B cell (primary cell): ENCODE measurements at regions not wholly inside any gene's neighbourhood (a gene's known extent, or its start where the extent isn't known, plus 50 kb on each side); places are given as distances from the start of the nearest gene placed in this dataset.

Experiments used
- ATAC-seq: fragments of 200-7000 bp; cut with Tn5 transposase; one replicate; pipeline ENCODE4 v1.10.0; 2021; ENCODE audit warnings: low read depth, mild to moderate bottlenecking, moderate number of reproducible peaks, moderate library complexity
- CTCF ChIA-PET: fragments of 350-600 bp; sonication (Branson Sonifier 250); formaldehyde crosslinking; loops from one replicate; lab custom pipeline; 2021; ENCODE audit warnings: antibody characterized with exemption, inconsistent platforms; lab: Charles Lee
- POLR2A ChIA-PET: fragments of 350-600 bp; sonication (Branson Sonifier 250); formaldehyde crosslinking; loops from one replicate; lab custom pipeline; 2021; ENCODE audit warnings: antibody characterized with exemption; lab: Charles Lee
- DNase-seq: peaks from one replicate; pipeline ENCODE4 v3.0.0; 2013
- H2AFZ ChIP-seq: 2 replicates; pipeline ENCODE4 v1.6.1; 2012; ENCODE audit warnings: mild to moderate bottlenecking, low read depth, low read length; ENCODE audit not compliant: insufficient read depth, poor library complexity, severe bottlenecking
- H3K27ac ChIP-seq, 2 donors: 1 replicate in 1 of 2; 2 replicates in 1 of 2; pipeline ENCODE4 v1.5.1; 2012 to 2013; ENCODE audit warnings: low read length in 2 of 2, mild to moderate bottlenecking in 2 of 2, moderate library complexity in 1 of 2
- H3K27me3 ChIP-seq, 4 experiments: fragments of 200-600 bp in 1 of 4; sonication (generic) in 1 of 4; replicated peaks in 1 of 4; 1 replicate in 2 of 4; 2 replicates in 2 of 4; pipeline versions ENCODE4 v1.6.1 to v1.7.0; 2013 to 2016; ENCODE audit warnings: low read length in 3 of 4, mild to moderate bottlenecking in 2 of 4, mixed read lengths in 1 of 4, moderate library complexity in 1 of 4; ENCODE audit not compliant: insufficient read depth in 4 of 4, control insufficient read depth in 3 of 4; ENCODE audit errors: control extremely low read depth in 1 of 4
- H3K36me3 ChIP-seq, 2 experiments: replicated peaks in 1 of 2; 1 replicate in 1 of 2; 2 replicates in 1 of 2; pipeline versions ENCODE4 v1.6.1 to v1.7.1; 2013; ENCODE audit warnings: low read length in 1 of 2; ENCODE audit not compliant: insufficient read depth in 2 of 2, control insufficient read depth in 1 of 2; ENCODE audit errors: control extremely low read depth in 1 of 2, extremely low read depth in 1 of 2
- H3K4me1 ChIP-seq, 2 donors: fragments of 200-600 bp in 1 of 2; sonication (generic) in 1 of 2; 1 replicate in 1 of 2; 2 replicates in 1 of 2; pipeline versions ENCODE4 v1.5.1 to v1.6.1; 2013 to 2017; ENCODE audit warnings: low read length in 2 of 2; ENCODE audit not compliant: control insufficient read depth in 2 of 2, insufficient read depth in 2 of 2
- H3K4me2 ChIP-seq: replicated peaks from 2 replicates; pipeline ENCODE3; 2012; ENCODE audit warnings: mild to moderate bottlenecking, low read depth, low read length; ENCODE audit not compliant: poor library complexity, severe bottlenecking
- H3K4me3 ChIP-seq, 5 experiments: fragments of 200-600 bp in 1 of 5; sonication (generic) in 1 of 5; 1 replicate in 3 of 5; 2 replicates in 2 of 5; pipeline versions ENCODE4 v1.5.1 to v1.7.0; 2011 to 2016; ENCODE audit warnings: low read length in 4 of 5, mild to moderate bottlenecking in 4 of 5, low read depth in 2 of 5, control low read depth in 1 of 5, moderate library complexity in 1 of 5; ENCODE audit not compliant: insufficient read depth in 1 of 5; ENCODE audit errors: control extremely low read depth in 1 of 5, extremely low read depth in 1 of 5
- H3K79me2 ChIP-seq: fragments of 200-600 bp; sonication (generic); one replicate; pipeline ENCODE4 v1.6.0; 2016; ENCODE audit warnings: low read length; ENCODE audit not compliant: control insufficient read depth, insufficient read depth
- H3K9ac ChIP-seq: fragments of 200-600 bp; sonication (generic); 2 replicates; pipeline ENCODE4 v1.6.1; 2017; ENCODE audit warnings: mild to moderate bottlenecking, low read length, moderate library complexity
- H3K9me3 ChIP-seq, 3 donors: one replicate each; pipeline versions ENCODE4 v1.6.1 to v1.7.1; 2013; ENCODE audit warnings: low read length in 2 of 3; ENCODE audit not compliant: control insufficient read depth in 2 of 3, insufficient read depth in 1 of 3; ENCODE audit errors: control extremely low read depth in 1 of 3
- H4K20me1 ChIP-seq: 2 replicates; pipeline ENCODE4 v1.6.0; 2012; ENCODE audit warnings: mild to moderate bottlenecking, low read length; ENCODE audit not compliant: insufficient read depth, control insufficient read depth, poor library complexity, severe bottlenecking
- H3K27ac Mint-ChIP-seq: one replicate; pipeline ENCODE4 v1.8.0; 2021; ENCODE audit warnings: mixed read lengths
- H3K27me3 Mint-ChIP-seq: one replicate; pipeline ENCODE4 v1.8.0; 2021; ENCODE audit warnings: mixed read lengths
- H3K4me1 Mint-ChIP-seq: one replicate; pipeline ENCODE4 v1.8.0; 2021; ENCODE audit warnings: mixed read lengths
- H3K4me3 Mint-ChIP-seq: one replicate; pipeline ENCODE4 v1.8.0; 2021; ENCODE audit warnings: mixed read lengths
- H3K9me3 Mint-ChIP-seq: one replicate; pipeline ENCODE4 v1.8.0; 2022; ENCODE audit warnings: mixed read lengths; ENCODE audit not compliant: insufficient read depth
- CTCF ChIP-seq: fragments of 200-600 bp; IDR thresholded peaks from one replicate; pipeline ENCODE4 v1.8.0; 2022; ENCODE audit warnings: antibody characterized with exemption, mild to moderate bottlenecking
- EZH2 ChIP-seq: IDR thresholded peaks from 2 replicates; pipeline ENCODE4 v1.6.1; 2012; ENCODE audit warnings: borderline replicate concordance, low read depth, mild to moderate bottlenecking, moderate library complexity, low read length; ENCODE audit not compliant: insufficient read depth, poor library complexity, severe bottlenecking
- WGBS: methylation state at CpG from one replicate; pipeline ENCODE4 v1.1.5; 2013; ENCODE audit warnings: missing lambda C conversion rate; ENCODE audit not compliant: insufficient coverage; 5-methylcytosine and 5-hydroxymethylcytosine counted together
- intact Hi-C: fragments of 100-400 bp; cut with micrococcal nuclease; formaldehyde crosslinking; loops from one replicate; pipeline ENCODE4 v1.10.0; 2022

GRCh38 chr11:36837831-36838437 lies 239.9 kb upstream of the RAG2 start:
- ChIA-PET CTCF (no interaction called here), POLR2A (no interaction called here)
- H3K4me1 Mint-ChIP-seq: no peaks in the 10 kb centered on the region
- Histone ChIP-seq H3K79me2 (no peaks in the 10 kb centered on the region), H3K36me3 (no peaks in the 10 kb centered on the region), H3K4me2 (no peak overlapping the region), H3K4me3 (no peak overlapping the region), H3K9ac (no peak overlapping the region), H3K27me3 (no peaks in the 10 kb centered on the region), H3K9me3 (peaks cover 0 to 8% (median 0%) of the 10 kb centered on the region in 3 donors), H3K4me1 (no peaks in the 10 kb centered on the region), H3K27ac (no peak overlapping the region), H4K20me1 (no peaks in the 10 kb centered on the region), H2AFZ (no peak overlapping the region)
- no peak for TF ChIP-seq CTCF
- no peak for TF ChIP-seq EZH2
- intact Hi-C loops: no loop called here
- H3K9me3 Mint-ChIP-seq: no peaks in the 10 kb centered on the region
- ATAC-seq (no peak), DNase-seq (no peak)
- no CpG with 5 or more reads among the region's 1 CpG for WGBS
- no peak overlapping the region for H3K27ac Mint-ChIP-seq
- H3K27me3 Mint-ChIP-seq: no peaks in the 10 kb centered on the region
- H3K4me3 Mint-ChIP-seq: no peak overlapping the region

GRCh38 chr11:36825251-36825650 lies 227.2 kb upstream of the RAG2 start:
- Histone ChIP-seq H3K9ac (no peak overlapping the region), H3K79me2 (no peaks in the 10 kb centered on the region), H2AFZ (no peak overlapping the region), H3K4me2 (no peak overlapping the region), H3K9me3 (no peaks in the 10 kb centered on the region), H3K4me1 (no peaks in the 10 kb centered on the region), H3K36me3 (no peaks in the 10 kb centered on the region), H3K27ac (no peak overlapping the region), H3K27me3 (no peaks in the 10 kb centered on the region), H3K4me3 (no peak overlapping the region), H4K20me1 (no peaks in the 10 kb centered on the region)
- intact Hi-C loops: no loop called here
- Mint-ChIP-seq H3K27ac (no peak overlapping the region), H3K4me3 (no peak overlapping the region), H3K9me3 (peaks cover 2% of the 10 kb centered on the region), H3K4me1 (no peaks in the 10 kb centered on the region), H3K27me3 (no peaks in the 10 kb centered on the region)
- ChIA-PET POLR2A (no interaction called here), CTCF (no interaction called here)
- DNase-seq: no peak
- no peak for TF ChIP-seq EZH2
- no peak for TF ChIP-seq CTCF
- WGBS: 91% methylated on average over 7 of the region's 10 CpGs
- ATAC-seq: no peak
